Brain microvascular endothelial cell (primary cell): ENCODE measurements at regions not wholly inside any gene's neighbourhood (a gene's known extent, or its start where the extent isn't known, plus 50 kb on each side); places are given as distances from the start of the nearest gene placed in this dataset.

Experiments used
- DNase-seq: peaks from one replicate; pipeline ENCODE4 v3.0.0-alpha.2; 2020
- H3K27ac ChIP-seq: fragments of 250-450 bp; sonication (Bioruptor Pico); 2 replicates; pipeline ENCODE4 v1.5.1; 2020; ENCODE audit warnings: mild to moderate bottlenecking, moderate library complexity
- H3K27me3 ChIP-seq: fragments of 250-450 bp; sonication (Bioruptor Pico); replicated peaks from 2 replicates; pipeline ENCODE4 v1.5.1; 2020; ENCODE audit warnings: mild to moderate bottlenecking
- H3K36me3 ChIP-seq: fragments of 250-450 bp; sonication (Bioruptor Pico); replicated peaks from 2 replicates; pipeline ENCODE4 v1.5.1; 2020; ENCODE audit warnings: mild to moderate bottlenecking
- H3K4me3 ChIP-seq: 2 replicates; pipeline ENCODE4 v1.5.1; 2011; ENCODE audit warnings: low read depth, mild to moderate bottlenecking, control low read depth, low read length, moderate library complexity
- in situ Hi-C: cut with HindIII; loops from 2 replicates; pipeline ENCODE4 v1.10.0; 2017; ENCODE audit warnings: low sequenced_read_pairs, low pct_ligation_motif_present
- TF ChIP-seq, protein P1 (sequence below): IDR thresholded peaks from 2 replicates; pipeline ENCODE4 v1.5.1; 2011; ENCODE audit warnings: low read depth, mild to moderate bottlenecking, moderate library complexity, low read length, control low read depth, inconsistent platforms; ENCODE audit errors: missing control alignments

DNA sequence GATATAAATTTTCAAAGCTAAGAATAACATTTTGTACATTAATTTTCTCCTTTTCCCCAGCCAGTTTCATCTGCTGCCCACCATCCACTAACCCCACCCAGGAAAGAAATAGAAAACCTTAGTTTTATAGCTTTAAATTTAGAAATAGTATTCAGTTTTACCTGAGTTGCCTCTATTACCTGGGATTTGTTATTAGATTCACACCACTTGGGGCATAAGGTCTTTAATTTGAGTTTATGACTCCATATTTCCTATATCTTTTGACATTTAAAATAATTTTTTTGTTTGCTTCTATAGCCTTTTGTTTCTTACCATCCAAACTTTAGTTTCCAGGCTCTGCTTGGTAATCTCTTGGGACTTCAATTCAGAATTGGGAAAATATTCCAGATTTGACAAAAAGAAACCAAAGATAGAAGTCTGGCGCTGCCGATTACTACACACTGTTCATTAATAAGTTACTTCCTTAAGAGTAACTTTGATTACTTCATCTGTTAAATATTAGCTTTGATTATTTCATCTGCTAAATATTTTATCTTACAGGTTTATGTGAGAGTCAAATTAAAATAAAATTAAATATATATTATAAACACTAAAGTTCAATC, 485.5 kb upstream of the FOXG1 start:
- in situ Hi-C loops: no loop called here
- H3K36me3 ChIP-seq: no peaks in the 10 kb centered on the region
- no peaks in the 10 kb centered on the region for H3K27me3 ChIP-seq
- TF ChIP-seq, protein P1, sequence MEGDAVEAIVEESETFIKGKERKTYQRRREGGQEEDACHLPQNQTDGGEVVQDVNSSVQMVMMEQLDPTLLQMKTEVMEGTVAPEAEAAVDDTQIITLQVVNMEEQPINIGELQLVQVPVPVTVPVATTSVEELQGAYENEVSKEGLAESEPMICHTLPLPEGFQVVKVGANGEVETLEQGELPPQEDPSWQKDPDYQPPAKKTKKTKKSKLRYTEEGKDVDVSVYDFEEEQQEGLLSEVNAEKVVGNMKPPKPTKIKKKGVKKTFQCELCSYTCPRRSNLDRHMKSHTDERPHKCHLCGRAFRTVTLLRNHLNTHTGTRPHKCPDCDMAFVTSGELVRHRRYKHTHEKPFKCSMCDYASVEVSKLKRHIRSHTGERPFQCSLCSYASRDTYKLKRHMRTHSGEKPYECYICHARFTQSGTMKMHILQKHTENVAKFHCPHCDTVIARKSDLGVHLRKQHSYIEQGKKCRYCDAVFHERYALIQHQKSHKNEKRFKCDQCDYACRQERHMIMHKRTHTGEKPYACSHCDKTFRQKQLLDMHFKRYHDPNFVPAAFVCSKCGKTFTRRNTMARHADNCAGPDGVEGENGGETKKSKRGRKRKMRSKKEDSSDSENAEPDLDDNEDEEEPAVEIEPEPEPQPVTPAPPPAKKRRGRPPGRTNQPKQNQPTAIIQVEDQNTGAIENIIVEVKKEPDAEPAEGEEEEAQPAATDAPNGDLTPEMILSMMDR: no peak
- DNase-seq: no peak
- no peak overlapping the region for H3K4me3 ChIP-seq
- H3K27ac ChIP-seq: no peak overlapping the region

DNA sequence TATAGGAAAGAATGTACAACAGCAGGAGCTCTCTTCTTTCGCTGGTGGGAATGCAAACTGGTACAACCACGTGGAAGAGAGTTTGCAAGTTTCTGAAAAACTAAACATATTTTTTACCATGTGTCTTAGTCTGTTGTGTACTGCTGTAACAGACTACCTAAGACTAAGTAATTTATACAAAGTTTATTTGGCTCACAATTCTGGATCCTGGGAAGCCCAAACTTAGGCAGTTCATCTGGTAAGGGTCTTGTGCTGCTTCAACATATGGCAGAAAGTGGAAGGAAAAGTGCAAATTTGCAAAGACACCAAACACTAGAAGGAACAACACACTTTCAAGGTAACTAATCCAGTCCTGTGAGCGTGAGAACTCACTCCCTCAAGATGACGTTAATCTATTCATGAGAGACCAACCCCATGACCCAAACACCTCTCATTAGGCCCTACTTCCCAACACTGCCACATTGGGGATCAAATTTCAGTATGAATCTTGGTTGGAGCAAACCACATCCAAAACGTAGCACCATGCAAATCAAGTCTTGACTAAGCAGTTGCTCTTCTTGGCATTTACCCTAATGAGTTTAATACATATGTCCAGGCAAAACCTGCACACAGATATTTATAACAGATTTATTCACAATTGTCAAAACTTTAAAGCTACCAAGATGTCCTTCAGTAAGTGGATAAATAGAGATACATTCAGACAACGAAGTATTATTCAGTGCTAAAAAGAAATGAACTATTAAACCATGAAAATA, 481.9 kb upstream of the FOXG1 start:
- in situ Hi-C loops: no loop called here
- Histone ChIP-seq H3K36me3 (no peaks in the 10 kb centered on the region), H3K27ac (no peak overlapping the region), H3K27me3 (no peaks in the 10 kb centered on the region), H3K4me3 (no peak overlapping the region)
- TF ChIP-seq, protein P1: no peak
- no peak for DNase-seq

DNA sequence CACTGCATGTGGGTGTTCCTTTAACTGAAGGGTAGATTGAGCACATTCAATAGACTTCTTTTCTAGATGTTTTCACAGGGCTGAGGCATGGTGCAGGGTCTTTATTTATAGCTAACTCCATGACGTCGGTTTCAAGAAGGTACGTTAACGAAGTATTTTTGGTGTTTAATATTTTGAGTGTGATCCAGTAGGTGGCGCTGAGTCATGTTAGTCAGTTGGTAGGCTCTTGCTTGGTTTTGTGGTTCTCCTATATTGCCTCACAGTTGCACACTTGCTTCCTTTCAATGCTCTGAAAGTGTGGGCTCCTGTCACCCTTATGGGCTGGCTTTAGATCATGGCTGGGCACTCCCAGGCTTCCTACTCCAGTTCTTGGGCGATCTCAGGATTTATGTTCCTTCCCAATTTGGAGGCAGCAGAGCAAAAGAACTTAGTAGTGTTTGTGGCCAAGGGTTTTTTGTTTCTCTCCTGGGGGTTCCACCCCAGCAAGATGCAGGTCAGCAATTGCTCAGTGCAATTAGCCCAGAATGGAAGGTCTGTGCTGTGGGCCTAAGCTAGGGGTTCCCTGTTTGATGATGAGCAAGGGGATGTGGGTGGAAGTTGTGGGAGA, 471.6 kb upstream of the FOXG1 start:
- in situ Hi-C loops: no loop called here
- Histone ChIP-seq H3K36me3 (no peaks in the 10 kb centered on the region), H3K27ac (no peak overlapping the region), H3K4me3 (no peak overlapping the region), H3K27me3 (no peaks in the 10 kb centered on the region)
- TF ChIP-seq, protein P1: peak; percentile 57
- peak; percentile 19 for DNase-seq

DNA sequence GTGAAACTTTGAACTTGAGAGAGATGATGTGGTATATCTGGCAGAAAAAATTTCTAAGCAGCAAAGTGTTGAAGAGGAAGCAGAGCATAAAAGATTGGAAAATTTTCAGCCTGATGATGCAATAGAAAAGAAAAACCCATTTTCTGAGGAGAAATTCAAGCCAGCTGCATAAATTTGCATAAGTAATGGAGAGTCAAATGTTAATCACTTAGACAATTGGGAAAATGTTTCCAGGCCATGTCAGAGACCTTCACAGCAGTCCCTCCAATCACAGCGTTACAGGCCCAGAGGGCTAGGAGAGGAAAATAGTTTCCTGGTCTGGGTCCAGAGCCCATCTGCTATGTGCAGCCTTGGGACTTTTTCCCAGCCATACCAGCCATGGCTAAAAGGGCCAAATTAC, 469.0 kb upstream of the FOXG1 start:
- DNase-seq: no peak
- in situ Hi-C loops: no loop called here
- Histone ChIP-seq H3K27ac (no peak overlapping the region), H3K36me3 (no peaks in the 10 kb centered on the region), H3K27me3 (no peaks in the 10 kb centered on the region), H3K4me3 (no peak overlapping the region)
- TF ChIP-seq, protein P1: no peak

DNA sequence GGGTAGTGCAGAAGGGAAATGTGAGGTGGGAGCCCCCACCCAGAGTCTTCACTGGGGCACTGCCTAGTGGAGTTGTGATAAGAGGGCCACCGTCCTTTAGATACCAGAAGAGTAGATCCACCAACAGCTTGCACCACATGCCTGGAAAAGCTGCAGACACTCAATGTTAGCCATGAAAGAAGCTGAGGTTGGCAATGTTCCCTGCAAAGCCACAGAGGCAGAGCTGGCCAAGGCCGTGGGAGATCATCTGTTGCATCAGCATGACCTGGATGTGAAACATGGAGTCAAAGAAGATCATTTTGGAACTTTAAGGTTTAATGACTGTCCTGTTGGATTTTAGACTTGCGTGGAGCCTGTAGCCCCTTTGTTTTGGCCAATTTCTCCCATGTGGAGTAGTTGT, 468.4 kb upstream of the FOXG1 start:
- DNase-seq: no peak
- H3K4me3 ChIP-seq: no peak overlapping the region
- in situ Hi-C loops: no loop called here
- no peaks in the 10 kb centered on the region for H3K27me3 ChIP-seq
- TF ChIP-seq, protein P1: no peak
- no peak overlapping the region for H3K27ac ChIP-seq
- H3K36me3 ChIP-seq: no peaks in the 10 kb centered on the region
